Skin epidermis (tissue), 12 donors: ENCODE measurements at regions not wholly inside any gene's neighbourhood (a gene's known extent, or its start where the extent isn't known, plus 50 kb on each side); places are given as distances from the start of the nearest gene placed in this dataset.

ENCODE experiments used
- H3K27ac ChIP-seq, 21 experiments: fragments of 200-600 bp; sonication (generic) in 11 of 21; one replicate each; pipeline ENCODE4 v1.5.0; 2020; ENCODE audit warnings: mild to moderate bottlenecking in 3 of 21, inconsistent platforms in 2 of 21, moderate library complexity in 2 of 21
- H3K4me3 ChIP-seq, 7 experiments: fragments of 200-600 bp; sonication (generic) in 2 of 7; one replicate each; pipeline ENCODE4 v1.5.0; 2020; ENCODE audit warnings: inconsistent platforms in 2 of 7, mild to moderate bottlenecking in 2 of 7, moderate library complexity in 1 of 7

- Histone ChIP-seq H3K27ac (no peak overlapping the region), H3K4me3 (no peak overlapping the region)
Measured at GRCh38 chr12:14244876-14245669, 120.4 kb upstream of the ATF7IP start.

- no peak overlapping the region for H3K4me3 ChIP-seq
Measured at GRCh38 chr12:14247166-14247565, 118.3 kb upstream of the ATF7IP start.

GRCh38 chr12:14249368-14249767 lies 116.1 kb upstream of the ATF7IP start:
- Histone ChIP-seq H3K4me3 (no peak overlapping the region), H3K27ac (peak overlapping the region in 1 of 21 experiments; percentile 20)

More at GRCh38 chr12:14247166-14247565, 118.3 kb upstream of the ATF7IP start:
- no peak overlapping the region for H3K27ac ChIP-seq

- H3K27ac ChIP-seq, result peak overlapping the region in 1 of 21 experiments; percentile 52
- no peak overlapping the region for H3K4me3 ChIP-seq
Measured at GRCh38 chr12:14252697-14253096, 112.8 kb upstream of the ATF7IP start.

GRCh38 chr12:14253496-14253895 lies 112.0 kb upstream of the ATF7IP start:
- no peak overlapping the region for H3K4me3 ChIP-seq

GRCh38 chr12:14254781-14255180 lies 110.7 kb upstream of the ATF7IP start:
- no peak overlapping the region for H3K4me3 ChIP-seq
- peak overlapping the region in 2 of 21 experiments; percentile 81 to 92 for H3K27ac ChIP-seq

More at GRCh38 chr12:14253496-14253895, 112.0 kb upstream of the ATF7IP start:
- H3K27ac ChIP-seq, result peak overlapping the region in 1 of 21 experiments; percentile 52

GRCh38 chr12:14256121-14256520 lies 109.4 kb upstream of the ATF7IP start:
- Histone ChIP-seq H3K4me3 (no peak overlapping the region), H3K27ac (peak overlapping the region in 19 of 21 experiments; percentile 4 to 96 (median 88))

GRCh38 chr12:14256555-14257169 lies 108.8 kb upstream of the ATF7IP start:
- Histone ChIP-seq H3K27ac (peak overlapping the region; percentile 9 to 96 (median 86)), H3K4me3 (peak overlapping the region in 1 of 7 experiments; percentile 9)

GRCh38 chr12:14257303-14257733 lies 108.2 kb upstream of the ATF7IP start:
- Histone ChIP-seq H3K4me3 (peak overlapping the region in 1 of 7 experiments; percentile 9), H3K27ac (peak overlapping the region in 20 of 21 experiments; percentile 74 to 96 (median 87))

GRCh38 chr12:14257734-14258574 lies 107.5 kb upstream of the ATF7IP start:
- Histone ChIP-seq H3K4me3 (no peak overlapping the region), H3K27ac (peak overlapping the region in 20 of 21 experiments; percentile 74 to 96 (median 87))

GRCh38 chr12:14258575-14258940 lies 106.9 kb upstream of the ATF7IP start:
- H3K4me3 ChIP-seq, result no peak overlapping the region
- H3K27ac ChIP-seq, result peak overlapping the region in 20 of 21 experiments; percentile 74 to 96 (median 87)

- H3K27ac ChIP-seq, result peak overlapping the region in 20 of 21 experiments; percentile 68 to 96 (median 88)
- H3K4me3 ChIP-seq, result no peak overlapping the region
Measured at GRCh38 chr12:14259481-14260010, 105.9 kb upstream of the ATF7IP start.

- Histone ChIP-seq H3K4me3 (peak overlapping the region in 1 of 7 experiments; percentile 5), H3K27ac (peak overlapping the region; percentile 50 to 96 (median 86))
Measured at GRCh38 chr12:14260011-14260993, 105.2 kb upstream of the ATF7IP start.

- H3K27ac ChIP-seq, result peak overlapping the region in 20 of 21 experiments; percentile 68 to 96 (median 87)
- H3K4me3 ChIP-seq, result no peak overlapping the region
Measured at GRCh38 chr12:14261096-14261495, 104.4 kb upstream of the ATF7IP start.

- peak overlapping the region in 18 of 21 experiments; percentile 33 to 96 (median 82) for H3K27ac ChIP-seq
- no peak overlapping the region for H3K4me3 ChIP-seq
Measured at GRCh38 chr12:14261861-14262260, 103.6 kb upstream of the ATF7IP start.

GRCh38 chr12:14262771-14263511 lies 102.5 kb upstream of the ATF7IP start:
- Histone ChIP-seq H3K4me3 (no peak overlapping the region), H3K27ac (peak overlapping the region in 17 of 21 experiments; percentile 8 to 96 (median 78))

GRCh38 chr12:14263742-14264141 lies 101.7 kb upstream of the ATF7IP start:
- H3K27ac ChIP-seq, result peak overlapping the region in 2 of 21 experiments; percentile 17 to 94
- no peak overlapping the region for H3K4me3 ChIP-seq

GRCh38 chr12:14264316-14264715 lies 101.2 kb upstream of the ATF7IP start:
- Histone ChIP-seq H3K4me3 (no peak overlapping the region), H3K27ac (peak overlapping the region in 2 of 21 experiments; percentile 17 to 25)
